ENCODE measurements at regions not wholly inside any gene's neighbourhood (a gene's known extent, or its start where the extent isn't known, plus 50 kb on each side); places are given as distances from the start of the nearest gene placed in this dataset.

GRCh38 chr1:81574408-81574807 lies 226.3 kb upstream of the ADGRL2 start:
- TF ChIP-seq CTCF (IDR thresholded peaks at IDR 0.05), result no peak
- TF ChIP-seq POLR2A (IDR thresholded peaks at IDR 0.05), result no peak
- no peak for TF ChIP-seq POLR2AphosphoS5 (IDR thresholded peaks at IDR 0.05)

Measured in sigmoid colon (tissue), 4 donors.